Calu3 (cell line): ENCODE measurements at regions not wholly inside any gene's neighbourhood (a gene's known extent, or its start where the extent isn't known, plus 50 kb on each side); places are given as distances from the start of the nearest gene placed in this dataset.

Experiments used
- BruUV-seq: library from RNA; stranded (reverse); fragments of 400-500 nt; replicated peaks from 2 replicates; lab custom pipeline; 2021; lab: Mats Ljungman, UMichigan
- CTCF ChIA-PET: fragments of 300-600 bp; sonication (Branson Sonifier 250); formaldehyde crosslinking; loops from one replicate; lab custom pipeline; 2022; ENCODE audit warnings: antibody characterized with exemption; lab: Charles Lee
- DNase-seq: peaks from one replicate; pipeline ENCODE4 v3.0.0; 2022
- H3K27ac Mint-ChIP-seq: one replicate; pipeline ENCODE4 v1.8.0; 2022; ENCODE audit warnings: mixed read lengths; ENCODE audit not compliant: unreplicated experiment
- H3K27me3 Mint-ChIP-seq: one replicate; pipeline ENCODE4 v1.8.0; 2022; ENCODE audit warnings: mixed read lengths; ENCODE audit not compliant: unreplicated experiment
- H3K36me3 Mint-ChIP-seq: one replicate; pipeline ENCODE4 v1.8.0; 2022; ENCODE audit warnings: mild to moderate bottlenecking, moderate library complexity, mixed read lengths; ENCODE audit not compliant: insufficient read depth, unreplicated experiment
- H3K4me1 Mint-ChIP-seq: one replicate; pipeline ENCODE4 v1.8.0; 2022; ENCODE audit warnings: mild to moderate bottlenecking, low read depth, mixed read lengths; ENCODE audit not compliant: unreplicated experiment
- H3K4me3 Mint-ChIP-seq: one replicate; pipeline ENCODE4 v1.8.0; 2022; ENCODE audit warnings: mild to moderate bottlenecking, low read depth, moderate library complexity, mixed read lengths; ENCODE audit not compliant: unreplicated experiment
- H3K9me3 Mint-ChIP-seq: one replicate; pipeline ENCODE4 v1.8.0; 2022; ENCODE audit warnings: low read depth, mixed read lengths; ENCODE audit not compliant: unreplicated experiment
- CTCF ChIP-seq: fragments of 200-600 bp; IDR thresholded peaks from one replicate; pipeline ENCODE4 v1.8.0; 2022; ENCODE audit warnings: antibody characterized with exemption; ENCODE audit not compliant: unreplicated experiment
- intact Hi-C: fragments of 100-400 bp; cut with micrococcal nuclease; formaldehyde crosslinking; loops from one replicate; pipeline ENCODE4 v1.10.0; 2022; ENCODE audit not compliant: unreplicated experiment

GRCh38 chr1:30229557-30229956 lies 493.8 kb downstream of the MATN1 start:
- Mint-ChIP-seq H3K4me3 (no peak overlapping the region), H3K27me3 (peaks cover 88% of the 10 kb centered on the region)

GRCh38 chr1:30226648-30227047 lies 496.7 kb downstream of the MATN1 start:
- BruUV-seq: no TSS peak
- Mint-ChIP-seq H3K4me3 (no peak overlapping the region), H3K9me3 (no peaks in the 10 kb centered on the region), H3K27ac (no peak overlapping the region), H3K27me3 (peaks cover 93% of the 10 kb centered on the region), H3K36me3 (no peaks in the 10 kb centered on the region), H3K4me1 (no peaks in the 10 kb centered on the region)
- no peak for TF ChIP-seq CTCF
- intact Hi-C loops: no loop called here
- DNase-seq: no peak
- CTCF ChIA-PET: interaction anchor here (0.6 to 0.7 kb wide), 2 partner anchors 761 to 855 kb away, joined by 3 to 4 read pairs; no protein-coding TSS in a partner anchor

More at GRCh38 chr1:30229557-30229956, 493.8 kb downstream of the MATN1 start:
- Mint-ChIP-seq H3K27ac (no peak overlapping the region), H3K4me1 (no peaks in the 10 kb centered on the region), H3K36me3 (no peaks in the 10 kb centered on the region), H3K9me3 (no peaks in the 10 kb centered on the region)
- intact Hi-C loops: no loop called here
- BruUV-seq: no TSS peak
- CTCF ChIA-PET: no interaction called here
- TF ChIP-seq CTCF: no peak
- no peak for DNase-seq

GRCh38 chr1:30225357-30225756 lies 498.0 kb downstream of the MATN1 start:
- Mint-ChIP-seq H3K4me1 (no peaks in the 10 kb centered on the region), H3K9me3 (no peaks in the 10 kb centered on the region), H3K36me3 (no peaks in the 10 kb centered on the region), H3K4me3 (no peak overlapping the region), H3K27ac (no peak overlapping the region), H3K27me3 (peaks cover 96% of the 10 kb centered on the region)
- TF ChIP-seq CTCF: no peak
- intact Hi-C loops: no loop called here
- CTCF ChIA-PET: interaction anchor here (0.5 kb wide), 1 partner anchor 210 kb away, joined by 3 read pairs; no protein-coding TSS in a partner anchor
- BruUV-seq: no TSS peak
- DNase-seq: no peak

- no TSS peak for BruUV-seq
- H3K9me3 Mint-ChIP-seq: no peaks in the 10 kb centered on the region
- no peak overlapping the region for H3K27ac Mint-ChIP-seq
- H3K4me1 Mint-ChIP-seq: no peaks in the 10 kb centered on the region
- CTCF ChIA-PET: no interaction called here
- no peak overlapping the region for H3K4me3 Mint-ChIP-seq
- TF ChIP-seq CTCF: no peak
- peaks cover 86% of the 10 kb centered on the region for H3K27me3 Mint-ChIP-seq
- H3K36me3 Mint-ChIP-seq: no peaks in the 10 kb centered on the region
- no peak for DNase-seq
- intact Hi-C loops: no loop called here
Observed at GRCh38 chr1:30219675-30220074, 503.7 kb downstream of the MATN1 start.
